Inflammatory macrophage treated with lipopolysaccharide for 1 hour (primary cell): ENCODE measurements at regions not wholly inside any gene's neighbourhood (a gene's known extent, or its start where the extent isn't known, plus 50 kb on each side); places are given as distances from the start of the nearest gene placed in this dataset.
"Not testable (repeated sequence)": the region's sequence is repeated elsewhere in the genome, so short reads cannot be mapped to it uniquely, and the experiment has no call there.

Source experiments
- DNase-seq, 2 donors: peaks; one replicate each; pipeline ENCODE4 v3.0.0-alpha.2; 2020 to 2022

DNA sequence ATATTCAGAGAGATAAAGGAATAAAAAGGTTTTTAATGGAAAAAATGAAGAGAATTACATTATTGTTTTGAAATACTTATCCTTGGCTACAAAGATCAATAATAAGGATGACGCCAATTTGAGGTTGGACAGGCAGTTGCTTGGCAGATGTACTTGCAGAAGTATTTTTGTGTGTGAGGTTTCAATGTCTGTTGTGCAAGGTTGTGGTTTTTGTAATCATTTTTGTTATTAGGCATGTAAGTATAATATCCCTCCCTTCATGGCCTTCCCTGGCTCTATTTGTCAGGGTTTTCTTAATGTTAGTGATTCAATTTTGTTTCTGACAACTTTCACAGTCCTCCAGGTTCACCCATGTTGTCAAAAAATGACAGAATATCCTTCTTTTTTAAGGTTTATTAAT is 105.9 kb downstream of the OTOL1 start:
- no peak for DNase-seq

DNA sequence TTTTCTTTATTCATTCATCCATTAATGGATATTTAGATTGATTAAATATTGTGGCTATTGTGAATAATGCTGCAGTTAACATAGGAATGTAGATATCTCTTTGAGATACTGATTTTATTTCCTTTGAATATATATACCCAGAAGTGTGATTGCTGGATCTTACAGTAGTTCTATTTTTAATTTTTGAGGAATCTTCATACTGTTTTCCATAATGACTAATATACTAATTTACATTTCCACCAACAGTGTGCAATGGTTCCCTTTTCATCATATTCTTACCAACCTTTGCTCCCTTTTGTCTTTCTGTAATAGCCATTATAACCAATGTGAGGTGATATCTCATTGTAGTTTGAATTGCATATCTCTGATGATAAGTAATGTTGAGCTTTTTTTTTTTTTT is 106.3 kb downstream of the OTOL1 start:
- DNase-seq = no peak

DNA sequence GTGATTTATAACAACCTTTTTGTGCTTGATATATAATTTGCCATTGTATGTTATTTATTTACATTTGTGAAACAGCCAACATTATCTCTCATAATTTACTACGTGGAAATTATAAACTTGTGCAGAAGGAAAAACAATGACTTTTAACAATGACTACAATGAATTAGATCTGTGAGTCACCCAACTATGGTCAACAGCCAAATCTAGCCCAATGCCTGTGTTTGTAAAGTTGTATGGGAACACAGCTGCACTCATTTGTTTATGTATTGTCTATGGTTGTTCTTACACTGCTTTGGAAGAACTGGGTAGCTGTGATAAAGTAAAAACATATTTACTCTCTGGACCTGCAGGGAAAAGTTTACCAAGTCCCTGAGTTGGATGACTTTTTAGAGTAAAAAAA is 110.4 kb downstream of the OTOL1 start:
- no peak for DNase-seq

DNA sequence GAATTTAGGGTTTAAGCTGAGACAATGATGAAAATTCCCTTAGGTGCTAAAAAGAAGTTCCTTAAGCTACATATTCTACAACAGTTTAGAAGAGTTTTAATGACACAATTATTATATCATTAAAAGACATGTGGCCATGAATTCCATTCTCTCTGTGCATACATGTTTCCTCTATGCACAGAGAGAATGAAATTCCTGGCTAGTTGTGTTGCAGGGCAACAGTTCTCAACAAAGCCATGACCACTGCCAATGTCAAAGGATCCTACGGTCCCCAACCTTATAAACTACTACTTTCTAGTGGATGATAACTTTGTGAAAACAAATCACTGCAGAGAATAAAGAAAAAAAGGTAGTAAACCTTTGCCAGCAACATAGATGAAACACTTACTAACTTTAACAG is 122.7 kb downstream of the OTOL1 start:
- no peak for DNase-seq

DNA sequence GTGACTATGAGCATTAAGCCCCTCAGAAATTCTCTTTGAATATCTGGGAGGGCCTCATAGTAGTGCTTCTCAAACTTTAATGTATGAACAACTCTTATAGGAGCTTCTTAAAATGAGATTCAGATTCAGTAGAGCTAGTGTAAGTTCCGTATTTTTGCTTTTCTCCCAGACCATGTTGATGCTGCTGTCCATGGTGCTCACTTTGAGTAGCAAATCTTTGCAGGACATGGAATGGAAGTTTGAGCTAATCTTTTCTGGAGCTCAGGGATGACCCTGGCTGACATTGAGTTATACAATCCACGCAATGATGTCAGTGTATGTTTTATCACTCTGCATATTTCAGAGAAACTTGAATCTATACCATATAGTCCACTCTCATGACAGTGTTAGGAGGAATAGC is 134.2 kb downstream of the OTOL1 start:
- DNase-seq = no peak

DNA sequence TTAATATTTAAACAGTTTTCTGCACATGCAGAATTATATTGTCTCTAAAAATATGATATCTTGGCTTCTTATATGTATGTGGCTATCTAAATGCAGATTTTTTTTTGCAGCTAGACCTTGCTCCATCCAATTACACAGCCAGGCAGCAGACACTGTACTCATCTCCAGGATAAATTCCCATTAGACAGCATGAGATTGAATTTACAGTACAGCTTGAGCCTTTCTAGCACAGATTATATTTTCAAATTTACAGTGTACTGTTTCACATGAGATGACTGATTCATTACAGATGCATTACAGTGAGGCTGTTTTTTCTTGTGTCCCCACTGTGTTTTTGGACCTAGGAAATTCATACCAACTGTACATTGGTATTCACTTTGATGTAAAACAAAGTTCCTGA is 134.9 kb downstream of the OTOL1 start:
- DNase-seq = no peak

DNA sequence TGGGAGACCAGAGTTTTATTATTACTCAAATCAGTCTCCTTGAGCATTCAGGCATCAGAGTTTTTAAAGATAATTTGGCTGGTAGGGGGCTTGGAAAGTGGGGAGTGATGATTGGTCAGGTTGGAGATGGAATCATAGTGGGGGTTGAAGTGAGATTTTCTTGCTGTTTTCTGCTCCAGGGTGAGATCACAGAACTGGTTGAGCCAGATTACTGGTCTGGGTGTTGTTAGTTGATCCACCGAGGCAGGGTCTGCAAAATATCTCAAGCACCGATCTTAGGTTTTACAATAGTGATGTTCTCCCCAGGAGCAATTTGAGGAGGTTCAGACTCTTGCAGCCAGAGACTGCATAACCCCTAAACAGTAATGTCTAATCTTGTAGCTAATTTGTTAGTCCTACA is 141.0 kb downstream of the OTOL1 start:
- no peak for DNase-seq

DNA sequence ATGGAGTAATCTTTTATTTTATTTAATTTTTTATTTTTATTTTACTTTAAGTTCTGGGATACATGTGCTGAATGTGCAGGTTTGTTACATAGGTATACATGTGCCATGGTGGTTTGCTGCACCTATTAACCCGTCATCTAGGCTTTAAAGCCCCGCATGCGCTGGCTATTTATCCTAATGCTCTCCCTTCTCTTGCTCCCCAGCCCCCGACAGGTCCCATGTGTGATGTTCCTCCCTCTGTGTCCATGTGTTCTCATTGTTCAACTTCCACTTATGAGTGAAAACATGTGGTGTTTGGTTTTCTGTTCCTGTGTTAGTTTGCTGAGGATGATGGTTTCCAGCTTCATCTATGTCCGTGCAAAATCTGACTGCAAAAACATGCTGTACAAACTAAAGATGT is 142.5 kb downstream of the OTOL1 start:
- DNase-seq = not testable (repeated sequence)

DNA sequence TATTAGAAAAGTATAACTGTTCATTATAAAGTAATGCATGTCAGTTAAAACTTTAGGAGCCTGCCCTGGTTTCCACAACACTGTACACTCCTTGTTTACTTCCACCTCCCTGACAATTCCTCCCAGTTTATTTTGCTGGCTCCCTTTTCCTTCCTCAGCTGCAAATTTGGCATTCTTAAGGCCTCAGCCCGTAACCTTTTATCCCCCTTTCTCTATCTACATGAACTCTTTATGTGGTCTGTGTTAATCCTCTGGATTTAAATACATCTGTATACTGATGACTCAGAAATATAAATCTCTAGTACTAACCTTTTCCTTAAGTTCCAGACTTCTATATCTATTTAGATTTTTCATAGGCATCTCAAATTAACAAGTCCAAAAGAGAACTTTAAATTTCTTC is 143.6 kb downstream of the OTOL1 start:
- no peak for DNase-seq

DNA sequence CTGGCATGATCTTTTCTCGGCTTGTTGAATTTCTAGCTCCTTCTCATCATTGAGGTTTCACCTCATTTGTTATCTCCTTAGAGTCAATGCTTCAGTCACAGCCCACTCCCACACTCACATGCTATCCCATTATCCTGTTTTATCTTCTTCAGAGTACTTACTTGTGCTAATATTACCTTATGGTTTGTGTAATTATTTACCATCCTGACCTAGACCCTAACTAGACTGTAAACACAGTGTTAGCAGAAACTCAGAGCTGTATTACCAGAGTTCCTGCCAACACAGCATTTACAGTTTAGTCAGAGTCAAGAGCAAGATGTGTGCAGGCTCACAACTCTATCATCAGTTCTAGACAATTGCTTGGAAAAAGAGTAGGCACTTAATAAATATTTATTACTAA is 144.7 kb downstream of the OTOL1 start:
- DNase-seq = no peak

DNA sequence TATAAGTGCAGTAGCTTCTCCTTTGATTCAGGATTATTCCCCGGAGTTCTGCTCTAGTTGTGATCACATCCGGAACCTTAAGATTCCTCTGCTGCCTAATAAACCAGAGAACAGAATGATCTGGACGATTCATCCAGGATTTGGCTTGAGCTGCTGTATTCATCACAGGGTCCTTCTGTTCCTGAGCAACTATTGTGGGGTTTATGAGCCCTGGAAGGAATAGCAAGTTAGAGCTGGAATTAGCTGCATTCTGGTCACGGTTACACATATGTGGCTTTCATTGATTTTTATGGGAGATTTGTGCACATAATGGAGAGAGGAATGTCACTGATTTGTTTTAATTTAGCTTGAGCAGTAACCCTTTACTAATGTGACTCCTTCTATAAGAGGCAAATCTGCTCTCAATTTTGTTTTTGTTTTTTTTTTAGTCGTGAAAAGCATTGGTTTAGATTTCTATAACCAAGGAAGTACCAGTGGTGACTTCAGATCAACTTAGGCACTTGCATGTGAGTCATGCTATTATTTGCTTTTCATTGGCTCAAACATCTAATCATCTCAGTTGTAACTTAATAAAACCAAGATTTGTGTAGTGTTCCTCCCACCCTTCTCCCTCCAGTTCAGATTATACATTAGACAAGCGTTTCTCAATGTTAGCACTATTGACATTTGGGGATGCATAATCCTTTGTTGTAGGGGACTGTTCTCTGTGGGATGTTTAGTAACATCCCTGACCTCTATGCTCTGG is 148.5 kb downstream of the OTOL1 start:
- DNase-seq = no peak

DNA sequence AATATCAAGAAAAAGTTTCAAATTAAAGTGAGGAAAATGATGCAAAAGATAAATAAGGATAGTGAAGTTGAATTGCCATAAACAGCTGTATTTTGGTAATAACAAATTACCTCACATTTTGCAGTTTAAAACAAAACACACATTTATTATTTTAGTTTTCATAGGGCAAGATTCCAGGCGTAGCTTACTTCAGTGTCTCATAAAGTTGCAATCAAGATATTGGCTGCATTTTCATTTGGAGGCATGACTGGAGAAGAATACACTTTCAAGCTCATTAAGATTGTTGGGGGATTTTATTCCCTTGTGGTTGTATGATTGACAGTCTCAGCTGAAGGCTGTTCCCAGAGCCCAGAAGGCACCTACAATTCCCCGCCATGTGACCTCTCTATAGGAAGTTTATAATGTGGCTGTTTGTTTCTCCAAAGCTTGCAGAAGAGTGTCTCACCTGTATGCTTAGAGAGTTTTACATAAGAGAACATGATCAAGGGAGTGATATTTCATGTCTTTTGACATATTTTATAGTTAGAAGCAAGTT is 151.4 kb downstream of the OTOL1 start:
- no peak for DNase-seq

DNA sequence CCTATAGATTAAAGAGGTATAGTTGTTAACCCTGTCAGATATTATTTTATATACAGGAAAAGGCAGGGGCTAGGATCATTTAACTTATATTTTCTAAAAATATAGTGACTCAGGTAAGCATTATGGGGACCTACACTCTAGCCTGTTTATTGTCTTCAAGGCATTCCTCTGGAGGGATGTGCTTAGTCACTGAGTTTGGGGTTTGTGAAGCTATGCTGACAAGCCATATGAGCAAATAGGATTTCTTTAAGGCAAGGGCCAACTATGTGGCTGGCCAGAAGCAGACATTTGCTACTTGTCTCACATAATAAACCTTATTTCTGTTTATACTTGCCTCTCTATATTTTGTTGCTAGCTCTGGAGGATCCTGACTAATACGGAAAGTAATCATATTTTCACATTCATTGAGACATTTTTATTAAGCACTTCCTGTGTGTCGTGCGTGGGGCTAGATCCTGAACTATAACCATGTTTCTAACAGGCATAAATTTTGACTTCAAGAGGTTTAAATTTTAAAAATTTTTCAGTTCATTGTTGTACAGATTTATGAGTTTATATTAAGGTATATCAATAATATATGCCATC is 153.4 kb downstream of the OTOL1 start:
- DNase-seq = no peak

DNA sequence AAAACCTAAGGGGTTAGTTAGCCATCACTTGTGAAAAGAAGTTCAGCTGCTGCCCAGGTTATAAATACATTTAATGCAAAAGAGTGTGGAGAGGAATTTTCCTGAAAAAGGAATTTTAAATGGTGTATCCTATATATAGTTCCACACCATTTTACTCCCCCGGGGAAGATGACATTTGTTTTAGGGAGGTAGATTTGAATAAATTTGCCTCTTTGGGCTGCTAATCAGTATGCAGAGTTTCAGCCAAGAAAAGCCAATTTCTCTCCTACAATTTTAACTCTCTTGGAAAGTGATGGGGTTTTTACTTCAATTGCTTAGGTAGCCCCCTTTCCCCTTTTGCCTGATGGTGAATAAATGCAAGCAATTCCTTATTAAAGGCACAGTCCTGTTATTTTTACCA is 161.2 kb downstream of the OTOL1 start:
- DNase-seq = no peak

DNA sequence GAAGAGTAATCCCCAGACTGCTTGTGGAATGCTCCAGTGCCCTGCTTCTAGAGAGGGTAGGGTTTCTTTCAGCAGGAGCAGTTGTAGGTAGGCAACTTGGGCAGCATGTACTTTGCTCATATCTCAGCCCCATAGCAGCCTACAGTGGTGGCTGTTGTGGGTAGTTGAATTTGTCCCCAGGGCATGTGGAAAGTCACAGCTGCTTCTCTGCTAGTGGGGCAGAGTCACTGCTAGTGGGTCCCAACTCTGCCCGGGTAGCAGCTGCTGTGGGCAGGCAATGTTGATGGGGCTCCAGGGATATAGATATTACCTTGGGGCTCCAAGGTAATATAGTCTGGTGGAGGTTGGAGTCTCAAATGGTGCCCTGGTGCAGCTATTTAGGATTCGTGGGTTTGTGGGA is 174.5 kb downstream of the OTOL1 start:
- DNase-seq = no peak

DNA sequence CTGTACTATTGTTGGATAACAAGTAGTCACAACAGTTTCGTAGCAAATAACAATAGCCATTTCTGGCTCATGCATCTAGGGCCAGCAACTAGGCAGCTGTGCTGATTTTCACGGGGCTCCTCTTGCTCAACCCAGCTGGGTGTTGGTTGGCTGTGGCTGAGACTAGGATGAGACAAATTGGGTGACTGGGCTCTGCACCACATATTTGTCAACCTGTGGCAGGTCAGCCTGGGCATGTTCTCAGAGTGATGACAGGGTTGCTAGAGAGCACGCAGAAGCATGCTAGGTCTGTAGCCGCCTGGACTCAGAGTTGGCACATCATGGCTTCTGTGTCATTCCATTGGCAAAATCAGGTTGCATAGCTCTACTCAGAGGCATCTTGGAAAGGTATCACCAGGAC is 175.9 kb downstream of the OTOL1 start:
- no peak for DNase-seq

DNA sequence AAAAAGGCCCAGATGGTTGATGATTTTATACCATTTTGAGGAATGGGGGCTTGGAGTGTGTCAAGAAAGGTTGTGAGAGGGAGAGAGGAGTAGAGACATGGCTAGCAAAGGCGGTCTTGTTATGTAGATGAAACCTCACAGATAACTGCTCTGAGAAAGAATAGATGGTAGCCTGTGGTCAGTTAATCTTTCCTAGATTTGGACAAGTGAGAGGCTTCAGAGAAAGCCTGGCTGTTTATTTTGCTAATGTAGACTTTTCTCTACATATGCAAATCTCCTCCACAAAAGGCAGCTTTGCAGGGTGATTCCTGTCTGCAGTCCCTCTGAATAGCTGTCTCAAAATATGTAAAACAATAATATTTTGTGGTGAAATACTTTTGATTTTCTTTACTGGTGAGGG is 177.3 kb downstream of the OTOL1 start:
- DNase-seq = no peak

DNA sequence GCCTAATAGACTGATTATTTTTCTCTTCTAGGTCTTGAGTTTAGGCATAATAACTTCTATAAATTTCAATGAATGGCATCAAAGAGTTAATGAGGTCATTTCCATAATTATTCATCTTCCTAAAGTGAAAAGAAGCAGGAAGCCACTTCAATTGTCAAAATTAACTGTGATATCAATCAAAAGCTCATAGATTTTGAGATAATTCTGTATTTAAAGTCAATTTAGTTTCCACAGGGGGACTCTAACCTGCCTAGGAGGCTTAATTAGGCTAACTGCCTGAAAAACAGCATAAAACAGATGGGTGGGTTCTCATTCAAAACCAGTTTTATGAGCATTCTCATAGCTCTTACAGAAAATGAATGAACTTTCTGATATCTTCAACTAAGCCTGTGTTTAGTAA is 177.8 kb downstream of the OTOL1 start:
- no peak for DNase-seq

DNA sequence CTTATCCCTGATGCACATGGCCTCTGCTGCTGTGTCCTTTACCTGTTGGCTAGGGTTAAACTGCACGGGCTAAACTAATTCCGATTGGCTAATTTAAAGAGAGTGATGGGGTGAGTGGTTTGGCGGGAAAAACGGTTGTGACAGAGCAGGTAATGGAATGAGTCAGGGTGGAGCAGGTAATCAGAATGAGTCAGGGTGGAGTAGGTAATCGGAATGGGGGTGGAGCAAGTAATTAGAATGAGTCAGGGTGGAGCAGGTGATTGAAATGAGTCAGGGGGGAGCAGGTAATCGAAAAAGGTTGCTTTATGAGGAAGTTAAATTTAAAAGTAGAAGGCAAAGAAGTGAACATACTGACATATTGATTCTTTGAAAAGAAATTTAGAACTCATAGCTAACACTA is 185.2 kb downstream of the OTOL1 start:
- DNase-seq = not testable (repeated sequence)

DNA sequence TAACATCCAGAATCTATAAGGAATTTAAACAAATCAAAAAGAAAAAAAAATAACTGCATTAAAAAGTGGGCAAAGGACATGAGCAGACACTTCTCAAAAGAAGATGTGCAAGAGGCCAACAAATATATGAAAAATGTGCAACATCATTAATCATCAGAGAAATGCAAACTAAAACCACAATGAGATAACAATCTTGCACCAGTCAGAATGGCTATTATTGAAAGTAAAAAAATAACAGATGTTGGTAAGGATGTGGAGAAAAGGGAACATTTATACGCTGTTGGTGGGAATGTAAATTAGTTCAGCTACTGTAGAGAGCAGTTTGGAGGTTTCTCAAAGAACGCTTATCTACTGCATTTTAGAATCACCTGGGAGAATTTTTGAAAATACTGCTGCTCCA is 186.1 kb downstream of the OTOL1 start:
- no peak for DNase-seq

DNA sequence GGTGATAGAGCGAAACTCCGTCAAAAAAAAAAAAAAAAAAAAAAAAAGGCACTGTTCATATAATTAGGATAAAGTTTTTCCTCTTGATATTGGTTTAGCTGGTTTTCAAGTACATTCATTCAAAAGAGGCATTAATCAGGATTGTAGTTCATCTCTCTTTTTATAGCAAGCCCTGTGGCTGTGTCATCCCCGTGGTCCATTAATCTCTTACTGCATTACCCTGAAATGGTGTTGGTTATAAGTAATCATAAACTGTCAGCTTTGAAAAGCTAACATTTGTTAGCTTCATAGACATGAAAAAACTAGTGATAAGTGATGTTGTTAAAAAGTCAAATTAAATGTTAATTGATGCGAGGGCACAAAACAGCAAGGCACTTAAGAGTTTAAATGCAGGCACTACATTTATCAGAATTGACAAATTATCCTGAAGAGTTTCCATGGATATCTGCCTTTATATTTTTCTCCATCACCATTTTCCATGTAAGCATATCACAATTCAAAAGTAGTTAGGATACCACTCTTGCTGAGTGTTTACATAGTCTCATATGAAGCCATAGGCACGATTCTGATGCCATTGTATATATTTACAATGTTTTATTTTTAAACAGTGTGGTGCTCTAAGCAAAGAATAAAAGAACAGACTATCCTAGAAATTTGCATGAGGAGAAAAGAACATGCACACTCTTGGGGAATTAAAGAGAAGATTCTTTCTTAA is 193.1 kb downstream of the OTOL1 start:
- DNase-seq = no peak

DNA sequence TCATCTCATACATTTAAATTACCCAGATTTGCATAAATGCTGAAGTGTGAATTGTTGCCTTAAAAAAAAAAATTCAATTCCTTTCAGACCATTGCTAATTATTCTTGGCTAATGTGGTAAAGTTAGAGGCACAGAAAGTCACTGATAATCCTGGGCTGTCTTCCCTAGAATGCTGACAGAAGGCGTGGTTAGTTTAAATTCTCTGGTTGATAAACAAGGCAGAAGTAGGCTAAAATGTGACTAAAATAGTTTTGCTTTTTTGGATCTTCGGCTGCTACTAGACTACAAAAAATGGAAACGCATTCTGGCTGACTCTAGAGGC is 193.7 kb downstream of the OTOL1 start:
- DNase-seq = no peak

DNA sequence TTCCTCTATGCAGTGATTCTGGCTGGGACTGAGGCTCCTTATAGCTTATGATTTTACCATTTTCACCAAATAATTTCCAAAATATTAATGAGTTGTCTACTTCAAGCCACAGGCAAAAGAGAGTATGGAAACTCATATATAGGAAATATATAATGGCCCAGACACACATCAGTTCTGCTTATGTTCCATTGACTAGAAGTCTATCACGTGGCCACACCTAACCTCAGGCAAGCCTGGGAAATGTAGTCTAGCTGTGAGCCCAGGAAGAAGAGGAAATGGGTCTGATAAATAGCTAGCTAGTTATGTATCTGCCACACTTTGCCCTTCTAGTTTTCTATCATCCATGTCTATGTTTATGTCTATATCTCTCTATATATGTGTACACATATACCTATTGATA is 195.1 kb downstream of the OTOL1 start:
- no peak for DNase-seq
